NT2/D1 (cell line): ENCODE measurements at regions not wholly inside any gene's neighbourhood (a gene's known extent, or its start where the extent isn't known, plus 50 kb on each side); places are given as distances from the start of the nearest gene placed in this dataset.

Source experiments
- SUZ12 ChIP-seq: IDR thresholded peaks from 2 replicates; pipeline ENCODE4 v1.6.1; 2011; ENCODE audit not compliant: insufficient read length, insufficient read depth; ENCODE audit errors: extremely low read depth
- YY1 ChIP-seq: IDR thresholded peaks from 2 replicates; pipeline ENCODE4 v1.6.1; 2011; ENCODE audit not compliant: insufficient read length, insufficient read depth

DNA sequence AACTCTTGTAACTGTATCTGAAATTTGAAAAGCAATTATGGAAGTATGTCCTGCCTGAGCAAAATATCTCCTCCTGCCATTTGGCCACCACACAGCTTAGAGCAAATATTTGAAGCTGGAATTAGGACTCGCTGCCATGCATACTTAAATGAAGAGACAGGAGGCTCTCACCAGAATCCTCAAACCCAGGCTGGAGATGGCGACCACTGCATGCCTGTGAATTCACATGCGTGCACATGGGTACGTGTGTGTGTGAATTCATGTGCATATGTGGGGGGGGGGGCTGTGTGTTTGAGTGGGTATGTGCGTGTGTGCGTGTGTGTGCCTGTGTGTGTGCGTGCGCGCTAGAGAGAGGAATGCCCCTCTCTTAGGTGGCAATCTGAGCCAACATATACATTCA is 84.1 kb upstream of the IRX1 start:
- TF ChIP-seq YY1 = no peak
- no peak for TF ChIP-seq SUZ12
